B cell (primary cell): ENCODE measurements at regions not wholly inside any gene's neighbourhood (a gene's known extent, or its start where the extent isn't known, plus 50 kb on each side); places are given as distances from the start of the nearest gene placed in this dataset.

Experiments used
- ATAC-seq: fragments of 200-7000 bp; cut with Tn5 transposase; one replicate; pipeline ENCODE4 v1.10.0; 2021; ENCODE audit warnings: low read depth, mild to moderate bottlenecking, moderate number of reproducible peaks, moderate library complexity
- CTCF ChIA-PET: fragments of 350-600 bp; sonication (Branson Sonifier 250); formaldehyde crosslinking; loops from one replicate; lab custom pipeline; 2021; ENCODE audit warnings: antibody characterized with exemption, inconsistent platforms; lab: Charles Lee
- POLR2A ChIA-PET: fragments of 350-600 bp; sonication (Branson Sonifier 250); formaldehyde crosslinking; loops from one replicate; lab custom pipeline; 2021; ENCODE audit warnings: antibody characterized with exemption; lab: Charles Lee
- DNase-seq: peaks from one replicate; pipeline ENCODE4 v3.0.0; 2013
- H2AFZ ChIP-seq: 2 replicates; pipeline ENCODE4 v1.6.1; 2012; ENCODE audit warnings: mild to moderate bottlenecking, low read depth, low read length; ENCODE audit not compliant: insufficient read depth, poor library complexity, severe bottlenecking
- H3K27ac ChIP-seq, 2 donors: 1 replicate in 1 of 2; 2 replicates in 1 of 2; pipeline ENCODE4 v1.5.1; 2012 to 2013; ENCODE audit warnings: low read length in 2 of 2, mild to moderate bottlenecking in 2 of 2, moderate library complexity in 1 of 2
- H3K27me3 ChIP-seq, 4 experiments: fragments of 200-600 bp in 1 of 4; sonication (generic) in 1 of 4; replicated peaks in 1 of 4; 1 replicate in 2 of 4; 2 replicates in 2 of 4; pipeline versions ENCODE4 v1.6.1 to v1.7.0; 2013 to 2016; ENCODE audit warnings: low read length in 3 of 4, mild to moderate bottlenecking in 2 of 4, mixed read lengths in 1 of 4, moderate library complexity in 1 of 4; ENCODE audit not compliant: insufficient read depth in 4 of 4, control insufficient read depth in 3 of 4; ENCODE audit errors: control extremely low read depth in 1 of 4
- H3K36me3 ChIP-seq, 2 experiments: replicated peaks in 1 of 2; 1 replicate in 1 of 2; 2 replicates in 1 of 2; pipeline versions ENCODE4 v1.6.1 to v1.7.1; 2013; ENCODE audit warnings: low read length in 1 of 2; ENCODE audit not compliant: insufficient read depth in 2 of 2, control insufficient read depth in 1 of 2; ENCODE audit errors: control extremely low read depth in 1 of 2, extremely low read depth in 1 of 2
- H3K4me1 ChIP-seq, 2 donors: fragments of 200-600 bp in 1 of 2; sonication (generic) in 1 of 2; 1 replicate in 1 of 2; 2 replicates in 1 of 2; pipeline versions ENCODE4 v1.5.1 to v1.6.1; 2013 to 2017; ENCODE audit warnings: low read length in 2 of 2; ENCODE audit not compliant: control insufficient read depth in 2 of 2, insufficient read depth in 2 of 2
- H3K4me2 ChIP-seq: replicated peaks from 2 replicates; pipeline ENCODE3; 2012; ENCODE audit warnings: mild to moderate bottlenecking, low read depth, low read length; ENCODE audit not compliant: poor library complexity, severe bottlenecking
- H3K4me3 ChIP-seq, 5 experiments: fragments of 200-600 bp in 1 of 5; sonication (generic) in 1 of 5; 1 replicate in 3 of 5; 2 replicates in 2 of 5; pipeline versions ENCODE4 v1.5.1 to v1.7.0; 2011 to 2016; ENCODE audit warnings: low read length in 4 of 5, mild to moderate bottlenecking in 4 of 5, low read depth in 2 of 5, control low read depth in 1 of 5, moderate library complexity in 1 of 5; ENCODE audit not compliant: insufficient read depth in 1 of 5; ENCODE audit errors: control extremely low read depth in 1 of 5, extremely low read depth in 1 of 5
- H3K79me2 ChIP-seq: fragments of 200-600 bp; sonication (generic); one replicate; pipeline ENCODE4 v1.6.0; 2016; ENCODE audit warnings: low read length; ENCODE audit not compliant: control insufficient read depth, insufficient read depth
- H3K9ac ChIP-seq: fragments of 200-600 bp; sonication (generic); 2 replicates; pipeline ENCODE4 v1.6.1; 2017; ENCODE audit warnings: mild to moderate bottlenecking, low read length, moderate library complexity
- H3K9me3 ChIP-seq, 3 donors: one replicate each; pipeline versions ENCODE4 v1.6.1 to v1.7.1; 2013; ENCODE audit warnings: low read length in 2 of 3; ENCODE audit not compliant: control insufficient read depth in 2 of 3, insufficient read depth in 1 of 3; ENCODE audit errors: control extremely low read depth in 1 of 3
- H4K20me1 ChIP-seq: 2 replicates; pipeline ENCODE4 v1.6.0; 2012; ENCODE audit warnings: mild to moderate bottlenecking, low read length; ENCODE audit not compliant: insufficient read depth, control insufficient read depth, poor library complexity, severe bottlenecking
- H3K27ac Mint-ChIP-seq: one replicate; pipeline ENCODE4 v1.8.0; 2021; ENCODE audit warnings: mixed read lengths
- H3K27me3 Mint-ChIP-seq: one replicate; pipeline ENCODE4 v1.8.0; 2021; ENCODE audit warnings: mixed read lengths
- H3K4me1 Mint-ChIP-seq: one replicate; pipeline ENCODE4 v1.8.0; 2021; ENCODE audit warnings: mixed read lengths
- H3K4me3 Mint-ChIP-seq: one replicate; pipeline ENCODE4 v1.8.0; 2021; ENCODE audit warnings: mixed read lengths
- H3K9me3 Mint-ChIP-seq: one replicate; pipeline ENCODE4 v1.8.0; 2022; ENCODE audit warnings: mixed read lengths; ENCODE audit not compliant: insufficient read depth
- EZH2 ChIP-seq: IDR thresholded peaks from 2 replicates; pipeline ENCODE4 v1.6.1; 2012; ENCODE audit warnings: borderline replicate concordance, low read depth, mild to moderate bottlenecking, moderate library complexity, low read length; ENCODE audit not compliant: insufficient read depth, poor library complexity, severe bottlenecking
- WGBS: methylation state at CpG from one replicate; pipeline ENCODE4 v1.1.5; 2013; ENCODE audit warnings: missing lambda C conversion rate; ENCODE audit not compliant: insufficient coverage; 5-methylcytosine and 5-hydroxymethylcytosine counted together
- intact Hi-C: fragments of 100-400 bp; cut with micrococcal nuclease; formaldehyde crosslinking; loops from one replicate; pipeline ENCODE4 v1.10.0; 2022
- TF ChIP-seq, protein P1 (sequence below): fragments of 200-600 bp; IDR thresholded peaks from one replicate; pipeline ENCODE4 v1.8.0; 2022; ENCODE audit warnings: antibody characterized with exemption, mild to moderate bottlenecking

DNA sequence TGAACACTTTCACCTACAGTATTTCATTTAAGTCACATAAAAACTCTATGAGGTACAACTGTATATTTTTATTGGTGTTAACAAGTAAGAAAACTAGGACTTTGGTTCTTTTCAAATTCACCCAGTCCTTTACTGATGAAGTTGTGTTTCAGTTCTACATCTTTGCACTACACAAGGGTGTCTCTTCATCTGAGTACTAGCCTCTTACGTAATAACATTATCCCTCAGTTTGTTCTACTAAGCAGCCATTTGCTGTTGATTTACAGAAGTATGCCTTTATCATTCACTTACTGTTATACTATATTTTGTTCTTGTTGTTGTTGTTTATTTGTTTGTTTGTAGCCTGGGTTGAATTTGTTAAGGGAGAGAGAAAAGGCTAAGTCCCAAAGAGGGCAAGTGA lies 311.9 kb downstream of the PLOD2 start:
- Histone ChIP-seq H3K4me2 (no peak overlapping the region), H3K27me3 (no peaks in the 10 kb centered on the region), H3K4me3 (no peak overlapping the region), H2AFZ (no peak overlapping the region), H3K36me3 (no peaks in the 10 kb centered on the region), H3K9ac (no peak overlapping the region), H3K27ac (no peak overlapping the region), H4K20me1 (no peaks in the 10 kb centered on the region), H3K4me1 (no peaks in the 10 kb centered on the region), H3K9me3 (no peaks in the 10 kb centered on the region), H3K79me2 (no peaks in the 10 kb centered on the region)
- DNase-seq: no peak
- Mint-ChIP-seq H3K27ac (no peak overlapping the region), H3K4me1 (no peaks in the 10 kb centered on the region), H3K27me3 (no peaks in the 10 kb centered on the region), H3K9me3 (no peaks in the 10 kb centered on the region), H3K4me3 (no peak overlapping the region)
- no CpG with 5 or more reads among the region's 1 CpG for WGBS
- POLR2A ChIA-PET: no interaction called here
- intact Hi-C loops: no loop called here
- CTCF ChIA-PET: no interaction called here
- ATAC-seq: no peak
- TF ChIP-seq EZH2: no peak
- TF ChIP-seq, protein P1, sequence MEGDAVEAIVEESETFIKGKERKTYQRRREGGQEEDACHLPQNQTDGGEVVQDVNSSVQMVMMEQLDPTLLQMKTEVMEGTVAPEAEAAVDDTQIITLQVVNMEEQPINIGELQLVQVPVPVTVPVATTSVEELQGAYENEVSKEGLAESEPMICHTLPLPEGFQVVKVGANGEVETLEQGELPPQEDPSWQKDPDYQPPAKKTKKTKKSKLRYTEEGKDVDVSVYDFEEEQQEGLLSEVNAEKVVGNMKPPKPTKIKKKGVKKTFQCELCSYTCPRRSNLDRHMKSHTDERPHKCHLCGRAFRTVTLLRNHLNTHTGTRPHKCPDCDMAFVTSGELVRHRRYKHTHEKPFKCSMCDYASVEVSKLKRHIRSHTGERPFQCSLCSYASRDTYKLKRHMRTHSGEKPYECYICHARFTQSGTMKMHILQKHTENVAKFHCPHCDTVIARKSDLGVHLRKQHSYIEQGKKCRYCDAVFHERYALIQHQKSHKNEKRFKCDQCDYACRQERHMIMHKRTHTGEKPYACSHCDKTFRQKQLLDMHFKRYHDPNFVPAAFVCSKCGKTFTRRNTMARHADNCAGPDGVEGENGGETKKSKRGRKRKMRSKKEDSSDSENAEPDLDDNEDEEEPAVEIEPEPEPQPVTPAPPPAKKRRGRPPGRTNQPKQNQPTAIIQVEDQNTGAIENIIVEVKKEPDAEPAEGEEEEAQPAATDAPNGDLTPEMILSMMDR: no peak

DNA sequence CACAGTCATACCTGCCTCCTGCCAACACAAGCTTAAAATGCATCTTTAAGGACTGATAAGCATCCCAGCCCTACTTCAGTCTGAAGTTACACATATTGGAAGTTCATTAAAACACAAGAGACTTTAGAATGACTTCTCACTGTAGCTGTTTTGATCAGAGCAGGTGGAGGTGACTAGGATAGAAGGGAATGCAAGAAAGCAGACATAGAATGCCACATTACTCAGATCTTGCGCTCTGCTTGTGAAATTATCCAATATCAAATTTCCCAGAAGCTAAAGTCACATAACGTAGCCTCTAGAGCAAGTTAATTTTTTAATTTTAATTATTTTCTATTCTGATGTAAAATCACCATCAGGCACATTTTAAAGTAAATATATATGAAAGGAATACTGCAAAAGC lies 306.5 kb downstream of the PLOD2 start:
- H3K4me3 Mint-ChIP-seq: no peak overlapping the region
- Histone ChIP-seq H3K4me3 (no peak overlapping the region), H3K27ac (no peak overlapping the region), H3K27me3 (no peaks in the 10 kb centered on the region), H3K36me3 (no peaks in the 10 kb centered on the region), H2AFZ (no peak overlapping the region), H3K4me1 (no peaks in the 10 kb centered on the region), H3K4me2 (no peak overlapping the region), H4K20me1 (no peaks in the 10 kb centered on the region), H3K79me2 (no peaks in the 10 kb centered on the region), H3K9me3 (no peaks in the 10 kb centered on the region), H3K9ac (no peak overlapping the region)
- intact Hi-C loops: no loop called here
- H3K9me3 Mint-ChIP-seq: no peaks in the 10 kb centered on the region
- no peak overlapping the region for H3K27ac Mint-ChIP-seq
- ATAC-seq (no peak), DNase-seq (no peak)
- no peak for TF ChIP-seq EZH2
- TF ChIP-seq, protein P1: no peak
- no peaks in the 10 kb centered on the region for H3K4me1 Mint-ChIP-seq
- ChIA-PET CTCF (no interaction called here), POLR2A (no interaction called here)
- no peaks in the 10 kb centered on the region for H3K27me3 Mint-ChIP-seq
- no CpG with 5 or more reads among the region's 2 CpGs for WGBS
